ENCODE measurements at regions not wholly inside any gene's neighbourhood (a gene's known extent, or its start where the extent isn't known, plus 50 kb on each side); places are given as distances from the start of the nearest gene placed in this dataset.

DNA sequence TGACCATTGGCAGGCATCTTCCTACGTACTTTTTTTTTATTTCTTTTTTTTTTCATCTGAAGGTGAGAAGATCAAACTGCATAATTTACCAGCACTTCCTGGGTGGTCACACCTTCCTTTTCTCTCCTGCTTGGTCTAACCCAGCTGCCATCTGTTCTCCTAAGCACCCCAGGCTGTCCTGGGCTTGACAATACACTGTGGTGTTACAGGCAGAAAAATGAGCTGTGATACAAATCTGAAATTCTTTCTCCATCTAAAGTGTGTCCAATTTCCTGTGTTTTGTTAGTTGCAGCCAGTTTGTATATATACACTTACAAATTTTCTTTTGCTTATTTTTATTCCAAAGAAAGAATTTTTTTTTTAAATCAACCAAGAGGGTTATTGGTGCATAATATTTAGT is 786.0 kb upstream of the ZEB2 start:
- H3K4me3 Mint-ChIP-seq (ENCODE audit: unreplicated experiment) = no peak overlapping the region
- H3K4me1 ChIP-seq (ENCODE audit: insufficient read depth, low read length) = no peaks in the 10 kb centered on the region
- peaks cover 2% of the 10 kb centered on the region for H3K4me1 Mint-ChIP-seq (ENCODE audit: low read depth, unreplicated experiment)
- no peak overlapping the region for H3K4me3 ChIP-seq (ENCODE audit: insufficient read depth, low read depth, low read length)
- no peak overlapping the region for H3K9ac ChIP-seq (ENCODE audit: low read length)
- no peaks in the 10 kb centered on the region for H3K27me3 Mint-ChIP-seq (ENCODE audit: low read depth, unreplicated experiment)
- H4K20me1 ChIP-seq (ENCODE audit: insufficient read depth, low read length) = no peaks in the 10 kb centered on the region
- DNase-seq (ENCODE audit: low read depth) (no peak), FAIRE-seq (no peak)
- no peaks in the 10 kb centered on the region for H3K36me3 ChIP-seq (ENCODE audit: insufficient read depth, low read length)
- no peak overlapping the region for H2AFZ ChIP-seq (ENCODE audit: low read depth, low read length)
- H3K27me3 ChIP-seq (ENCODE audit: insufficient read depth, low read length) = no peaks in the 10 kb centered on the region
- no peak overlapping the region for H3K4me2 ChIP-seq (ENCODE audit: low read length)
- no peak overlapping the region for H3K27ac Mint-ChIP-seq (ENCODE audit: unreplicated experiment)
- no peaks in the 10 kb centered on the region for H3K9me3 ChIP-seq (ENCODE audit: insufficient read depth, low read depth, low read length)
- no peak for TF ChIP-seq EZH2 (IDR thresholded peaks at IDR 0.05; ENCODE audit: insufficient read depth, low read length)
- TF ChIP-seq CTCF (IDR thresholded peaks at IDR 0.05; ENCODE audit: insufficient read depth, low read depth, low read length) = no peak
- no peak overlapping the region for H3K27ac ChIP-seq (ENCODE audit: low read depth, low read length)
- H3K9me3 Mint-ChIP-seq (ENCODE audit: unreplicated experiment) = no peaks in the 10 kb centered on the region
- no peaks in the 10 kb centered on the region for H3K79me2 ChIP-seq (ENCODE audit: insufficient read depth, low read length)
- no peaks in the 10 kb centered on the region for H3K36me3 Mint-ChIP-seq (ENCODE audit: low read depth, unreplicated experiment)

- Mint-ChIP-seq H3K36me3 (ENCODE audit: low read depth, unreplicated experiment) (no peaks in the 10 kb centered on the region), H3K4me3 (ENCODE audit: unreplicated experiment) (no peak overlapping the region), H3K9me3 (ENCODE audit: unreplicated experiment) (no peaks in the 10 kb centered on the region), H3K27me3 (ENCODE audit: low read depth, unreplicated experiment) (no peaks in the 10 kb centered on the region), H3K4me1 (ENCODE audit: low read depth, unreplicated experiment) (peaks cover 2% of the 10 kb centered on the region), H3K27ac (ENCODE audit: unreplicated experiment) (no peak overlapping the region)
- Histone ChIP-seq H3K27me3 (ENCODE audit: insufficient read depth, low read length) (no peaks in the 10 kb centered on the region), H4K20me1 (ENCODE audit: insufficient read depth, low read length) (no peaks in the 10 kb centered on the region), H3K9me3 (ENCODE audit: insufficient read depth, low read depth, low read length) (no peaks in the 10 kb centered on the region), H3K27ac (ENCODE audit: low read depth, low read length) (no peak overlapping the region), H3K4me2 (ENCODE audit: low read length) (no peak overlapping the region), H3K4me3 (ENCODE audit: insufficient read depth, low read depth, low read length) (no peak overlapping the region), H3K4me1 (ENCODE audit: insufficient read depth, low read length) (no peaks in the 10 kb centered on the region), H3K36me3 (ENCODE audit: insufficient read depth, low read length) (no peaks in the 10 kb centered on the region), H3K79me2 (ENCODE audit: insufficient read depth, low read length) (no peaks in the 10 kb centered on the region), H2AFZ (ENCODE audit: low read depth, low read length) (no peak overlapping the region), H3K9ac (ENCODE audit: low read length) (no peak overlapping the region)
- DNase-seq (ENCODE audit: low read depth) (no peak), FAIRE-seq (no peak)
- TF ChIP-seq EZH2 (IDR thresholded peaks at IDR 0.05; ENCODE audit: insufficient read depth, low read length) (no peak), CTCF (IDR thresholded peaks at IDR 0.05; ENCODE audit: insufficient read depth, low read depth, low read length) (no peak)
These were observed 784.6 kb upstream of the ZEB2 start for GRCh38 chr2:145304501-145304900.

DNA sequence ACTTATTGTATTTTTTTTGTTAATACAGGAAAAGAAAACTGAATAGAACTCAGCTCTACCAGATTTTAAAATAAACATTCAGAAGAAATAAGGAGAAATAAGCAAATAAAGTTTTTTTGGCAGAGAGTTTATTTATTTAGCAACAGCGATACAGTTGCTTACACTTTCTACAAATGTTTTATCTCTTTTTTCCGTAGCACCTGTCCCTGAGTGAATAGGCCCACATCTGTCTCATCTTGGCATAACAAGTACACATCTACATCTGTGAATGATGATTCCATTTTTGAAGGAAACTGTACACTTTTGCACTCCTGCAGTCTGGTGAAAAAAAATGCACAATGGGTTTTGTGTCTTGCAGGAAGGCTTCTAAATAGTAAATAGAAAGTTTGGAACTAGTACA is 783.6 kb upstream of the ZEB2 start:
- DNase-seq (ENCODE audit: low read depth) = no peak
- H3K9me3 Mint-ChIP-seq (ENCODE audit: unreplicated experiment) = no peaks in the 10 kb centered on the region
- H3K27ac Mint-ChIP-seq (ENCODE audit: unreplicated experiment) = no peak overlapping the region
- Histone ChIP-seq H3K79me2 (ENCODE audit: insufficient read depth, low read length) (no peaks in the 10 kb centered on the region), H3K27ac (ENCODE audit: low read depth, low read length) (no peak overlapping the region), H3K9ac (ENCODE audit: low read length) (no peak overlapping the region), H3K4me1 (ENCODE audit: insufficient read depth, low read length) (no peaks in the 10 kb centered on the region), H3K36me3 (ENCODE audit: insufficient read depth, low read length) (no peaks in the 10 kb centered on the region), H3K4me2 (ENCODE audit: low read length) (no peak overlapping the region), H3K4me3 (ENCODE audit: insufficient read depth, low read depth, low read length) (no peak overlapping the region), H2AFZ (ENCODE audit: low read depth, low read length) (no peak overlapping the region), H3K27me3 (ENCODE audit: insufficient read depth, low read length) (no peaks in the 10 kb centered on the region), H4K20me1 (ENCODE audit: insufficient read depth, low read length) (no peaks in the 10 kb centered on the region), H3K9me3 (ENCODE audit: insufficient read depth, low read depth, low read length) (no peaks in the 10 kb centered on the region)
- no peak for FAIRE-seq
- H3K4me1 Mint-ChIP-seq (ENCODE audit: low read depth, unreplicated experiment) = peaks cover 2% of the 10 kb centered on the region
- H3K36me3 Mint-ChIP-seq (ENCODE audit: low read depth, unreplicated experiment) = no peaks in the 10 kb centered on the region
- no peak overlapping the region for H3K4me3 Mint-ChIP-seq (ENCODE audit: unreplicated experiment)
- TF ChIP-seq CTCF (IDR thresholded peaks at IDR 0.05; ENCODE audit: insufficient read depth, low read depth, low read length) (no peak), EZH2 (IDR thresholded peaks at IDR 0.05; ENCODE audit: insufficient read depth, low read length) (no peak)
- no peaks in the 10 kb centered on the region for H3K27me3 Mint-ChIP-seq (ENCODE audit: low read depth, unreplicated experiment)

All from astrocyte (in vitro differentiated cells and primary cell).